ENCODE measurements at regions not wholly inside any gene's neighbourhood (a gene's known extent, or its start where the extent isn't known, plus 50 kb on each side); places are given as distances from the start of the nearest gene placed in this dataset.

DNA sequence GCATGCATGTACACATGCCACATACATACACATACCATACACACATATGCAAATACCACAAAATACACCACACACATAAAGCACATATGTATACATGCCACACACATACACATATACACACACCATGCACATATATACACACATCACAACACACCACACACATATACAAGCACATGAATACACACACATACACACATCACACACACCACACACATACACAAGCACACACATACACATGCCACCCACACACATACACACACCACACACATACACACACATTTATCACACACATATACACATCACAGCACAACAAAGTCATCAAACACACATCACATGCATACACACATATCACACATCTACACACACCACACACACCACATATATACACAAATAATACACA is 1108.5 kb downstream of the GALC start:
- no peak overlapping the region for H3K27ac ChIP-seq (ENCODE audit: insufficient read depth, low read depth, low read length)
- dilution Hi-C loops (cut with MboI; ENCODE audit: extremely low pct_ligation_motif_present, low sequenced_read_pairs) (no loop called here), intact Hi-C loops (cut with micrococcal nuclease) (no loop called here)
- ChIA-PET POLR2A (no interaction called here), CTCF (no interaction called here)
- H3K9me3 ChIP-seq (replicated peaks; ENCODE audit: control insufficient read depth, insufficient read depth, low read length), result peaks cover 6% of the 10 kb centered on the region
- no peaks in the 10 kb centered on the region for H4K20me1 ChIP-seq (replicated peaks; ENCODE audit: control insufficient read depth, extremely low read depth, insufficient read depth, low read length)
- H3K79me2 ChIP-seq (ENCODE audit: control insufficient read depth, insufficient read depth, low read length), result no peaks in the 10 kb centered on the region
- no peak overlapping the region for H3K4me2 ChIP-seq (ENCODE audit: insufficient read depth, low read length)
- FAIRE-seq (no peak), DNase-seq (ENCODE audit: low read depth, low spot score) (no peak)
- no peaks in the 10 kb centered on the region for H3K4me1 ChIP-seq (ENCODE audit: control insufficient read depth, extremely low read depth, insufficient read depth, low read length)
- H3K4me3 ChIP-seq (replicated peaks in 1 of 3; ENCODE audit: insufficient read depth in 1 of 3, low read depth in 1 of 3, low read length in 3 of 3), result no peak overlapping the region
- H3K9me1 ChIP-seq (replicated peaks; ENCODE audit: control insufficient read depth, extremely low read depth, insufficient read depth, low read length), result no peaks in the 10 kb centered on the region
- no peak overlapping the region for H2AFZ ChIP-seq (ENCODE audit: low read depth, low read length)
- no peaks in the 10 kb centered on the region for H3K27me3 ChIP-seq (ENCODE audit: control insufficient read depth in 2 of 2, insufficient read depth in 2 of 2, low read length in 2 of 2)
- TF ChIP-seq POLR2AphosphoS5 (IDR thresholded peaks at IDR 0.05; ENCODE audit: insufficient read depth, low read depth, low read length) (no peak), EZH2 (IDR thresholded peaks at IDR 0.05; ENCODE audit: borderline replicate concordance, low read depth, low read length, severe bottlenecking) (no peak), MYC (IDR thresholded peaks at IDR 0.05; ENCODE audit: low read depth, low read length) (no peak), FOS (IDR thresholded peaks at IDR 0.05; ENCODE audit: borderline replicate concordance, insufficient read depth, low read length) (no peak), POLR2A (IDR thresholded peaks at IDR 0.05; ENCODE audit: low read depth, low read length) (no peak), GATA2 (IDR thresholded peaks at IDR 0.05; ENCODE audit: insufficient read depth, insufficient read length, low read depth, low read length) (no peak), JUN (IDR thresholded peaks at IDR 0.05; ENCODE audit: borderline replicate concordance, insufficient read depth, insufficient read length, low read depth) (no peak)
- TF ChIP-seq, protein P1, sequence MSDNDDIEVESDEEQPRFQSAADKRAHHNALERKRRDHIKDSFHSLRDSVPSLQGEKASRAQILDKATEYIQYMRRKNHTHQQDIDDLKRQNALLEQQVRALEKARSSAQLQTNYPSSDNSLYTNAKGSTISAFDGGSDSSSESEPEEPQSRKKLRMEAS (IDR thresholded peaks at IDR 0.05; ENCODE audit: insufficient read depth, insufficient read length), result no peak
- TF ChIP-seq, protein P2, sequence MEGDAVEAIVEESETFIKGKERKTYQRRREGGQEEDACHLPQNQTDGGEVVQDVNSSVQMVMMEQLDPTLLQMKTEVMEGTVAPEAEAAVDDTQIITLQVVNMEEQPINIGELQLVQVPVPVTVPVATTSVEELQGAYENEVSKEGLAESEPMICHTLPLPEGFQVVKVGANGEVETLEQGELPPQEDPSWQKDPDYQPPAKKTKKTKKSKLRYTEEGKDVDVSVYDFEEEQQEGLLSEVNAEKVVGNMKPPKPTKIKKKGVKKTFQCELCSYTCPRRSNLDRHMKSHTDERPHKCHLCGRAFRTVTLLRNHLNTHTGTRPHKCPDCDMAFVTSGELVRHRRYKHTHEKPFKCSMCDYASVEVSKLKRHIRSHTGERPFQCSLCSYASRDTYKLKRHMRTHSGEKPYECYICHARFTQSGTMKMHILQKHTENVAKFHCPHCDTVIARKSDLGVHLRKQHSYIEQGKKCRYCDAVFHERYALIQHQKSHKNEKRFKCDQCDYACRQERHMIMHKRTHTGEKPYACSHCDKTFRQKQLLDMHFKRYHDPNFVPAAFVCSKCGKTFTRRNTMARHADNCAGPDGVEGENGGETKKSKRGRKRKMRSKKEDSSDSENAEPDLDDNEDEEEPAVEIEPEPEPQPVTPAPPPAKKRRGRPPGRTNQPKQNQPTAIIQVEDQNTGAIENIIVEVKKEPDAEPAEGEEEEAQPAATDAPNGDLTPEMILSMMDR (IDR thresholded peaks at IDR 0.05; ENCODE audit: extremely low read depth in 1 of 2, insufficient read depth in 1 of 2, low read depth in 1 of 2, low read length in 2 of 2), result no peak
- no TSS peak for BruUV-seq (replicated peaks)
- H3K9ac ChIP-seq (replicated peaks; ENCODE audit: extremely low read depth, insufficient read depth, low read length), result no peak overlapping the region
- no peaks in the 10 kb centered on the region for H3K36me3 ChIP-seq (ENCODE audit: control insufficient read depth in 2 of 2, extremely low read depth in 1 of 2, insufficient read depth in 2 of 2, low read length in 2 of 2)
